Coronary artery (tissue), 2 donors: ENCODE measurements at regions not wholly inside any gene's neighbourhood (a gene's known extent, or its start where the extent isn't known, plus 50 kb on each side); places are given as distances from the start of the nearest gene placed in this dataset.

Experiments used
- DNase-seq: peaks from one replicate; pipeline ENCODE4 v3.0.0-alpha.2; 2017; ENCODE audit warnings: low spot score
- H3K27ac ChIP-seq, 2 donors: fragments of 200-600 bp; sonication (generic); one replicate each; pipeline ENCODE4 v1.5.1; 2016 to 2019
- H3K4me3 ChIP-seq: fragments of 200-600 bp; sonication (generic); 2 replicates; pipeline ENCODE4 v1.5.1; 2016; ENCODE audit warnings: mild to moderate bottlenecking, moderate library complexity
- TF ChIP-seq, protein P1 (sequence below): fragments of 200-600 bp; sonication (generic); IDR thresholded peaks from one replicate; pipeline ENCODE4 v1.5.1; 2019; ENCODE audit warnings: antibody characterized with exemption

DNA sequence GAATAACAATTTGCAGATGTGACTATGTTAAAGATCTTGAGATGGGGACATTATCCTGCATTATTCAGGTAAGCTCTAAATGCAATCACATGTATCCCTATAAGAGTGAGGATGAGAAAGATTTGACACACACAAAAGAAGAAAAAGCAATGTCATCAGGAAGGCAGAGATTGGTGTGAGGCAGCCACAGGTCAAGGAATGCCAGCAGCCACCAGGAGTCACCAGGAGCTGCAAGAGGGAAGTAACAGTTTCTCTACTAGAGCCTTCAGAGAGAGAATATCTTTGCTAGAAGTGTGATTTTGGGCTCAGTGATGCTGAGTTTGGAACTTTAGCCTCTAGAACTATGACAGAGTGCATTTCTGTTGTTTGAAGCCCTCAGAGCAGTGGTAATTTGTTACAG, 700.3 kb upstream of the SEMA3D start:
- no peak overlapping the region for H3K27ac ChIP-seq
- no peak overlapping the region for H3K4me3 ChIP-seq
- TF ChIP-seq, protein P1, sequence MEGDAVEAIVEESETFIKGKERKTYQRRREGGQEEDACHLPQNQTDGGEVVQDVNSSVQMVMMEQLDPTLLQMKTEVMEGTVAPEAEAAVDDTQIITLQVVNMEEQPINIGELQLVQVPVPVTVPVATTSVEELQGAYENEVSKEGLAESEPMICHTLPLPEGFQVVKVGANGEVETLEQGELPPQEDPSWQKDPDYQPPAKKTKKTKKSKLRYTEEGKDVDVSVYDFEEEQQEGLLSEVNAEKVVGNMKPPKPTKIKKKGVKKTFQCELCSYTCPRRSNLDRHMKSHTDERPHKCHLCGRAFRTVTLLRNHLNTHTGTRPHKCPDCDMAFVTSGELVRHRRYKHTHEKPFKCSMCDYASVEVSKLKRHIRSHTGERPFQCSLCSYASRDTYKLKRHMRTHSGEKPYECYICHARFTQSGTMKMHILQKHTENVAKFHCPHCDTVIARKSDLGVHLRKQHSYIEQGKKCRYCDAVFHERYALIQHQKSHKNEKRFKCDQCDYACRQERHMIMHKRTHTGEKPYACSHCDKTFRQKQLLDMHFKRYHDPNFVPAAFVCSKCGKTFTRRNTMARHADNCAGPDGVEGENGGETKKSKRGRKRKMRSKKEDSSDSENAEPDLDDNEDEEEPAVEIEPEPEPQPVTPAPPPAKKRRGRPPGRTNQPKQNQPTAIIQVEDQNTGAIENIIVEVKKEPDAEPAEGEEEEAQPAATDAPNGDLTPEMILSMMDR = no peak
- no peak for DNase-seq

DNA sequence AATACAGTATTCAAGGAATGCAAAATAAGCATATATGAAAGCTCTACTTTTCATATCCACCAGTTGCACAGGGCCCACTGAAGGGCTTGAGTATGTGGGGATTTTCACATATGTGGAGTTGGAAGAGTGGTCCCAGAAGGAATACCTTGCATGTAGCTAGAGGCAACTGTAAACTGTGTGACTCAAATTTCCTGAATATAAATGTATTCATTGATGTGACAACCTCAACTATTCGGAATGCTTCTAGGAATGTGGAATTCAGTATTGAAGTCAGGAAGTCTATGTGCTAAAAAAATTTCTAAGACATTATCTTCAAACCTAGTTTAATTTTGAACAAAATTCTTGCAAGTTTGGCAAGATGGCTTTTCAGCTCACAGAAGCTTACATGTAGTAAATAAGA, 695.5 kb upstream of the SEMA3D start:
- Histone ChIP-seq H3K27ac (no peak overlapping the region), H3K4me3 (no peak overlapping the region)
- DNase-seq = no peak
- TF ChIP-seq, protein P1 = no peak

DNA sequence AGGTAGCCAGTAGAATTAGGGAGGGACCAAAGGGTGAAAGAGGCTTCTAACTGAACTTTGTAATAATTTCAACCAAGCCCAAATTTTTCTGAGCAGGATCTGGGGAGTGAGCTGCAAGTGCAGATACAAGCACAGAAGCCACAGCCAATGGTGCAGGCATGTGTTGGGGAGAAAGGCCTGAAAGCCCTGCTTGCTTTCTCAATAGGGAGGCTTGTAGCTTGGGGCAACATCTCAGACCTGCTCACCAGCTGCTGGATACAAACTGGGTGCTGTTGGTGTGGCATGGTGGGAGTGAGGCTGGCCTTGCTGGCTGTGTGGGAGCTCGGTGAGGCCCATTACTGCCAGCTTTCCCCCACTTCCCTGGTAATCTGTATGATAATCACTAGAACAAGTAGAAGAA, 688.5 kb upstream of the SEMA3D start:
- no peak for DNase-seq
- TF ChIP-seq, protein P1 = no peak
- Histone ChIP-seq H3K4me3 (no peak overlapping the region), H3K27ac (no peak overlapping the region)

- no peak for DNase-seq
- TF ChIP-seq, protein P1 = no peak
- no peak overlapping the region for H3K27ac ChIP-seq
- H3K4me3 ChIP-seq = no peak overlapping the region
These were observed 679.7 kb upstream of the SEMA3D start for GRCh38 chr7:85866540-85866939.

GRCh38 chr7:85851571-85852193, 664.8 kb upstream of the SEMA3D start:
- DNase-seq = no peak
- Histone ChIP-seq H3K27ac (no peak overlapping the region), H3K4me3 (no peak overlapping the region)
- TF ChIP-seq, protein P1 = no peak

DNA sequence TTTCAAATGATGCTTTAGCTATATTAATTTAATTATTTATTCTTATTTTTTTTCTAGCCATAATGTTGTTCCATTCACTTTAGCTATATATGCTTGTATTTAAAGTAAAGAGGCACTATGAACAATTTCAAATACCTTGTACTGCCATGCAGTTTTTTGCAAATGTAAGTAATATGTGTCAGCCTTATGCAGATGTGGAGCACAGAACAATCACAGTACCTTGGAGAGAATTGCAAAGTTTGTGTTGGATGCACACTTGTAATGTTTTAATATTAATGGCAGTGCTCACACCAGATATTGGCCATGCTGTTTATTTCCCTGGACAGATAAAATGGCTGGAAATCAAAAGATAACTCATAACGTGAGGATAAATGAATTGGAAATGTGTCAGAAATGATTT, 663.5 kb upstream of the SEMA3D start:
- TF ChIP-seq, protein P1 = no peak
- H3K27ac ChIP-seq = no peak overlapping the region
- H3K4me3 ChIP-seq = no peak overlapping the region
- DNase-seq = no peak

DNA sequence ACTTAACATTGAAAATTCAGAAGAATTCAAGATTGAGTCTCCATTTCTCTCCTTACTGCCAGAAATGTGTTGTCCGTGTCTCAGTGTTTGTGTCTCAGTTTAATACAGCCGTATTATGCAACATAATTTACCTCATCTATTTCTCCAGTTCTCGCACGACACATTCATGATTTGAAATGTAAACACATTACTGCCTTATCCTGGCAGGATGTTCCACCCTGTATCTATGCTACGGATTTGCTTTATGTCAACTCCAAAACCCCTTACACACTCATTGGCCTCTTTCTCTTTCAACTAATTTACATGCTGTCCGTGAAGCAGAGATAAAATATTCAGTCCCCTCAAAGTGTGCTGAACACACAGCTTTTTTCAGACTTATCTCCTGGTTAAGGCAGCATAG, 653.7 kb upstream of the SEMA3D start:
- Histone ChIP-seq H3K4me3 (no peak overlapping the region), H3K27ac (no peak overlapping the region)
- DNase-seq = no peak
- TF ChIP-seq, protein P1 = no peak
